GM19023 (cell line): ENCODE measurements at regions not wholly inside any gene's neighbourhood (a gene's known extent, or its start where the extent isn't known, plus 50 kb on each side); places are given as distances from the start of the nearest gene placed in this dataset.

ENCODE experiments used
- ATAC-seq: cut with Tn5 transposase; IDR thresholded peaks from one replicate; pipeline ENCODE4 v1.9.1; 2021; ENCODE audit warnings: mild to moderate bottlenecking, moderate library complexity; ENCODE audit not compliant: unreplicated experiment

DNA sequence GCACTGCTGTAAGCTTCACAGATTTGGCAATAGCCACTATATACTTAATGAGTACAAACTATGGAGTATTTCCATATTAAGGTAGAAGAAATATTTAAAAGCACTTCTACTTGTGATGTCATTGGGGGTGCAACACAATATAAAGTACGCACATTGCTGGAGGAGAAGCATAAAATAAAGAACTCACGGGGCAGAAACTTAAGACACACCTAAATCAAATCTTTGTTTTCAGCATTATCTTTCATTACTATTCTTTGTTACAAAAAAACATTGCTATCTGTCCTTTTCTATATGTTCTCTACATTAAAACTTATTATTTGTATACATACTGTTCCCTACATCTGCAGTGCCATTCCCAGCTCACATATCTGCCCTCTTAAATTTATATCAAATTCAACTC, 93.3 kb upstream of the VPREB1 start:
- no peak for ATAC-seq

DNA sequence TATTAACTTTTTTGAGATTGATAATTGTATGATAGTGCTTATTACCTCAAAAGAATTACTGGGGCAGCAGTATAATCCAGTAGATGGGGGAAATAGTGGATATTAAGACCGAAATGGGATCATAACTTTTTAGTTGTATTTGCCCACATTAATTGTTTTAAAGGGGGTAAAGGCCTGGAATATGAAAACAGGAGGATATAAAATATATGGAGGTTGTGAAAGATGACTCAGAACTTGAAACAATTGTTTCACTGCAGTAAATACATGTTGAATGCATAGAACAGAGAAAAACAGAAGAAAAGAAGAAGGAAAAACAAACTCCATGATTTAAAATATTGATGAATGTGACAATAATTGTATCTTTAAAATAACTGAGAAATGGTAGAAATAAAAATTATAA, 94.1 kb upstream of the VPREB1 start:
- no peak for ATAC-seq

DNA sequence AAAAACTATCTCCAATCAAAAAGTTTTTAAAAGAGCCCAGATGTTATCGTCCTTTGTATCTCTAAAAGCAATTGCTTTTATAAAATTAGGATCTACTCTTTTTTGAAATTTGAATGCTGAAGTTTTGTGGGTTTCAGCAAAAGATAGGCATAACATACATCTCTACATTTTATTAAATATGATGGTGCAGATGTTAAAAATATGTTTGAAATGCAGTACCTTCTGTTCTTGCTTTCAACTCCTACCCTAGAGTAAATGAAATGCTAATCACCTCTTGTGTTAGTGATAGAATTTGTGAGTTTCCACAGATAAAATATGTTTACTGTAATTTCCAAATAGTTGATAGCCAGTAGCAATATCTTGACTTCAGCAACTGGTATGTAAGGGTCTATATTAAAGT, 95.7 kb upstream of the VPREB1 start:
- no peak for ATAC-seq

DNA sequence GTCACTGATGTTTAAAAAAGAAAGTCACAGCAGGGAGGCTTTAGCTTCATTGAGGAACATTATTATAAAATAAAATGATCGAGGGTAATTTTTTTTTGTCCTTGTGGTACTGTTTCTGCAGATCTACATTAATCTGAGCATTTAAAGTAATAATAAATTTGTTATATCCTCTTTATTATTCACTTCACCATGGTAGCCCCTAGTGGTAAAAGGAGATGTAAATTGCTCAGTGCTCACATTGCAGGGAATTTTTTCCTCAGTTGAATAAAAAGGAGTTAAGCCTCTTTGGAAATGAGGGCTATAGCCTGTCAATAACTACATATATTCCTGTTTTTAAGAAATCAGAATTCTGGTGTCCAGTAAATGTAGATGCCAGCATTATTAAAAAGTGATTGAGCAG, 99.7 kb upstream of the VPREB1 start:
- no peak for ATAC-seq

DNA sequence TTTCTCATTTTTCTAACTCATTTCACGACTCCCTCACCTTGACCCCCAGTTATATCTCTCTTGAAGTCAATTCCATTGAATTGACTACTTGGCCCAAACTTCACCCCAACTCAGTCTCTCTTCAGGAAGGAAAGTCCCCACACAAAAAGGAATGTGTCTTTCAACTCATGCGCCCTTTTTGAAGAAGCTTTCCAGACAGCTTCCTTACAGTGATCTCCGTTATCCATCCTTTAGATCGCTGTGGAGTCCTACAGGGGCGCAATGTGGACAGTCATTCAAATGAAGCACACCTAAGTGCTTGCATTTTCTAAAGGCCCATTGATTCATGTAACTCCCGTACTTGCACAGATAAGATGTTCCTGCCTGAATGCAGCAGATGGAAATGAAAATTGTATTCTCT, 101.1 kb upstream of the VPREB1 start:
- ATAC-seq: no peak

DNA sequence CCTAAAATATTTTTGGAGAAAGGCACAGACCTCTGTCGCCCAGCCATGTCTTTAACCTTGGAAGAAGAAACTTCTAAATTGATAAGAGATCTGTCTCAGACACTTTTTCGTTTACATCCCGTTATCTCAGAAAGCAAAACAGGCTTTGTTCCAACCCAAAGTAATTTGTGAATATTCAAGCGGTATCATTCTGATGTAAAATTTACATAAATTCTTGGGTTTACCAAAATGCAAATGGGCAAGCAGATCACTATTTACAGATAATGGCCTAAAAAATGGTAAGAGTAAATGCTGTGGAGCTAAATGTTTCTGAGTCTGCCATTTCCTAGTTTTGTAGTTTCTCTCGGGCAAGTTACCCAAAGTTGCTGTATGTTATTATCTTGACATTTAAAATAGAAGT, 101.9 kb upstream of the VPREB1 start:
- ATAC-seq: no peak

DNA sequence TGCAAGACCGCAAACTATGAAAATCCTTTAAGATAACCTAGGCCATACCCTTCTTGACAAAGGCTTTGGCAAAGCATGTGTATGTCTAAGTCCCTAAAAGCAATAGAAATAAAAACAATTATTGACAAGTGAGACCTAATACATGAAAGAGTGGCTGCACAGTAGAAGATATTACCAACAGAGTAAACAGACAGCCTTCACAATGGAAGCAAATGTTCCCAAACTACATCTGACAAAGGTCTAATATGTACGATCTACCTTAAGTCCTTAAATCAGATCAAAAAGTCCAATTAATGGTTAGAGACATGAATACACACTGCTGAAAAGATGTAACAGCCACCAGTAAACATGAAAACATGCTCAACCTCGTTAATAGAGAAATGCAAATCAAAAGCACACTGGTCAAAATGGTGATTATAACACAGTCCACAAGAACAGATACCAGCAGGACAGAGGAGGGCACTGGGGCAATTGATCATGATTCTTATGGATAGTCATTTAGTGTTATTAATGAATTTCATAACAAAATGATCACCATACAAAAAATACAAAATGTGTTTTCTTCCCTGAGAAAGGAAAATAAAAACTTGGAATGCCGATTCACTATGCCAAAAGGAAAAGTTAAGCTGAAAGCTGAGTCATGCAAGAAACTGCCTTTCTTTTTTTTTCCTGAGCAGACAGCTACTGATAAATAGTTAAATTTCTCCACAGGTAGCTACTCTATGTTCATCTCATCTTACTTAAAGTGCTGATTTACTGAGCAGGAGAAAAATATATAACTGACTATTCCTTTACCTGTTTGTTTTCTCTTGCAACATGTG, 102.6 kb upstream of the VPREB1 start:
- no peak for ATAC-seq

DNA sequence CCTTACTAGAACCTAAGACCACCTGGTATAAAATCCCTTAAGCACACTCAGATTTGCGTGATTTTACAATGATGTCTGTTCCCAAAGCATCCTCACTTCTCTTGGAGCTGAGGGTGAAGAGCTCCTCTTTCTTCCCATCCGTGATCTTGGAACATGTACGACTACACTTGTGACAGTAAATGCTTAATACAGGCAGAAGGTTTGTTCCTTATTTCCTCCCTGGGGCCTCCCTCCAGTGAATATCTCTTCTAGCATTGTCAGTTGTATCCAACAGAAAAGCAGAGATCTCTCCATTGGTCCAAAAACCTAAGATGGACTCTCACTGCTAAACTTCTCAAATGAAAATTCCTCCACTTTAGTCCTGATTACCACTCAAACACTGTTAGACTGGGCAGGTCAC, 103.6 kb upstream of the VPREB1 start:
- no peak for ATAC-seq

DNA sequence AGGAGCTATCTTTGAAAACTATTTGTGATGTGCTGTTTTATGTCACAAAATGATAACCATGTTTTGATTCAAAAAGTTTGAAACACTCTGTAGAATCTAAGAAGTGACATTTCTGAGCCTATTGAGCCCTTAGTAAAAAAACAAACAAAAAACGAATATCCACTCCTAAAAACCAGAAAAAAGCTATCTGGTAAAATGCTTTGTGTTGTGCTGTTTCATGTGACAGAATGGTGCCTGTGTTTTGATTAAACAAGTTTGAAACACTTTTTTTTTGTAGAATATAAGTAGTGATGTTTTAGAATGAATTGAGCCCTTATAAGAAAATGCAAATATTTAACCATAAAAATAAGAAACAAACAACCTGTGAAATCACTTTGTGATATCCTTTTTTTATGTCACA, 105.2 kb upstream of the VPREB1 start:
- no peak for ATAC-seq

DNA sequence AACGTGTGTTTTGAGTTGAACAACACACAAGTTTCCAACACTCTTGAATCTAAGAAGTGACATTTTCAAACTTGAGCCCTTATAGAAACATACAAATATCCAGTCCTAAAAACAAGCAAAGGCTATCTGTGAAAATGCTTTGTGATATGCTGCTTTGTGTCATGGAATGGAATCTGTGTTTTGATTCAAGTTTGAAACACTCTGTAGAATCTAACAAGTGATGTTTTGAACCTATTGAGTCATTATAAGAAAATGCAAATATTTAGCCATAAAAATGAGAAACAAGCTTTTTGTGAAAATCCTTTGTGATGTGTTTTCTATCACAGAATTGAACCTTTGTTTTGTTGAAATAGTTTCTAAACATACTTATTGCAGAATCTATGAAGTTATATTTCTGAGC, 105.7 kb upstream of the VPREB1 start:
- no peak for ATAC-seq

DNA sequence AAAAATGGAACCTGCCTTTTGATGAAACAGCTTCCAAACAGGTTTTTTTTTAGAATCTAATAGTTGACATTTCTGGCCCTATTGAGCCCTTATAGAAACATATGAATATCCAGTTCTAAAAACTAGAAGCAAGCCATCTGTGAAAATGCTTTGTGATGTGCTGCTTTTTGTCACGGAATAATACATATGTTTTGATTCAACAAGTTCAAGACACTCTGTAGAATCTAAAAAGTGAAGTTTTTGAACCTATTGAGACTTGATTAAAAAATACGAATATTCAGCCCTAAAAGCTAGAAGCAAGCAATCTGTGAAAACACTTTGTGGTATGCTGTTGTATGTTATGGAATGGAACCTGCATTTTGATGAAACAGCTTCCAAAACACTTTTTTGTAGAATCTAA, 106.7 kb upstream of the VPREB1 start:
- ATAC-seq: no peak

DNA sequence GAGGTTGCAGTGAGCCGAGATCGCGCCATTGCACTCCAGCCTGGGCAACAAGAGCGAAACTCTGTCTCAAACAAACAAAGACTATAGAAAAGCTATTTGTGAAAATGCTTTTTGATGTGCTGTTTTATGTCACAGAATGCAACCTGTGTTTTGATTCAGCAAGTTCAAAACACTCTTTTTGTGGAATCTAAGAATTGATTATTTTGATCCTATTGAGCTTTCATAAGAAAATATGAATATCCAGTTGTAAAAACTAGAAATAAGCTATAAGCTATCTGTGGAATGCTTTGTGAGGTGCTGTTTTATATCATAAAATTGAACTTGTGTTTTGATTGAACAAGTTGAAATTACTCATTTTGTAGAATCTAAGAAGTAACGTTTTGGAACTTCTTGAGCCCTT, 110.7 kb upstream of the VPREB1 start:
- ATAC-seq: no peak

DNA sequence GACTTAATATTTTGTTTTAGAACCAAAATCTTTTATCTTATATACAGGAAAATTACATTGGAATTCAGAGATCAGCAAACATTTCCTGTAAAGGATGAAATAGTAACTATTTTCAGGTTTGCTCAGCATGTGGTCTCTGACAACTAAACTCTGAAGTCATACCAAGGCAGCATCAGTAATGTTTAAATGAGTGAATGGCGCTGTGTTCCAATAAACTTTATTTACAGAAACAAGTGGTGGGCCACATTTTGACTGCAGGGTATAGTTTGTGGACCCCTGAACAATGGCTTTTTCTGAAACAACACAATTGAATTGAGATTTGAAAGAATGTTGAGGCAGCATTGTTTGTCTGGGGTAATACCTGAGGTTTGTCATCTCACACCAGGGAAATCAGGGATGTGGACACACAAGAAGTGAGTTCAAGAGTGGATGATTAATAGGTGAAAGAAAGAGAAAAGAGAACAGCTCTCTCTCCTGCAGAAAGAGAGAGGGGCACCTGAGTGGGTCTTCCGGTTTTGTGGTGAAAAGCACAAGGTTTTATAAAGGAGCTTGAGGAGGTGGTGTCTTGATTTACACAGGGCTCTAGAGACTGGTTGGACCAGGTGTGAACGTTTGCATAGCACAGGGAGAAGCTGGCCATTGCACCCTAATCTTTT, 113.5 kb upstream of the VPREB1 start:
- no peak for ATAC-seq

DNA sequence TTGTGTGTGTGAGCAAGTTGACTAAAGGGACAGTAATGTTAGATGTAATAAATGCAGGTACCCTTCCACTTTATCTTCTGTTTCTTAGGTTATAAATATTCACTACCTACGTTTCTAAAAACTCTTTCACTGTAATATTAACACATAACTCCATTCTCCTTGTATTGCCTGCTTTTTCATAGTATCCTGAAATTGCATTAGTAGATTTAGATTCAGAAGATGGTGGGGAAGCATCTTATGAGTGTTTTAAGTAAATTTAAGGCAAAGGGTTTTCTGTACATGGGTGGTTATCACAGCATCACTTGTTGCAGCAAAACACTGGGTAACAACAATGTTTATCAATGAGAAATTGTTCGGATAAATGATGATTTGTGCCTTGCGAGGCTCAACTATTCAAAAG, 115.2 kb upstream of the VPREB1 start:
- no peak for ATAC-seq

DNA sequence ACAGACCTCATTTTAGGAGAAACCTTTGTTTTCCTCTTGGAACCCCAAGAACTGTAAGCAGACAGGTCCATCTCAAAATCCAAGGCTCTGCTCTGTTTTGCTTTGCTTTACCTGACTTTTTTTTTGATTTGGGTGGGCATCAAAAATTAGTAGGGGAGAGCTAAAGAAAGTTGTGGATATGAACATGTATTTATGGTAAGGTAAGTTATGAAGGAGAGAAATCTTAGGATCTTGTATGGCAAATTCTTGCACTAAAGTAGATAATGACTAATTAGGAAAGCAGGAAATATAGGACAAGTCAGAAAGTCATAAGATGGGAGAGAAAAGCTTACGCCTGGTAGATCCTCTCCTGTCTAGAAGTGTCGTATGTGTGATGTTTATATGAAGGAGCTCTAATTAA, 116.1 kb upstream of the VPREB1 start:
- no peak for ATAC-seq

DNA sequence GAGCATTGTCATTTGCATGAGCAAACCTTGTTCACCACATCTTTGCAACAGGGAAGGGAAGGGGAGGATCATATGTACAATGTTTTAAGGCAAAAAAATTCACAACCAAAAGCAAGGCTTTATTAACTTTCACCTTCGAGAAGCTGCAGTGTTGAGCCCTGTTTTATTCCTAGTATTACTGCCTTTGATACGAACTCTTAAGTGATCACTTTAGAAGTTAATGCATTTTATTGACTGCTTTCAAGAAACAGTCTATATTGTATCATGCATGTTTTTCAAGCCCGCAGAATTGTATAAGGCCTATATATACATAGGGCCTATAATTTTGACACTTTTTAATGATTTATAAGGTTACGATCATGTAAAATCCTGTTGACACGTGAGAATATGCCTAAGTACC, 117.5 kb upstream of the VPREB1 start:
- ATAC-seq: no peak

DNA sequence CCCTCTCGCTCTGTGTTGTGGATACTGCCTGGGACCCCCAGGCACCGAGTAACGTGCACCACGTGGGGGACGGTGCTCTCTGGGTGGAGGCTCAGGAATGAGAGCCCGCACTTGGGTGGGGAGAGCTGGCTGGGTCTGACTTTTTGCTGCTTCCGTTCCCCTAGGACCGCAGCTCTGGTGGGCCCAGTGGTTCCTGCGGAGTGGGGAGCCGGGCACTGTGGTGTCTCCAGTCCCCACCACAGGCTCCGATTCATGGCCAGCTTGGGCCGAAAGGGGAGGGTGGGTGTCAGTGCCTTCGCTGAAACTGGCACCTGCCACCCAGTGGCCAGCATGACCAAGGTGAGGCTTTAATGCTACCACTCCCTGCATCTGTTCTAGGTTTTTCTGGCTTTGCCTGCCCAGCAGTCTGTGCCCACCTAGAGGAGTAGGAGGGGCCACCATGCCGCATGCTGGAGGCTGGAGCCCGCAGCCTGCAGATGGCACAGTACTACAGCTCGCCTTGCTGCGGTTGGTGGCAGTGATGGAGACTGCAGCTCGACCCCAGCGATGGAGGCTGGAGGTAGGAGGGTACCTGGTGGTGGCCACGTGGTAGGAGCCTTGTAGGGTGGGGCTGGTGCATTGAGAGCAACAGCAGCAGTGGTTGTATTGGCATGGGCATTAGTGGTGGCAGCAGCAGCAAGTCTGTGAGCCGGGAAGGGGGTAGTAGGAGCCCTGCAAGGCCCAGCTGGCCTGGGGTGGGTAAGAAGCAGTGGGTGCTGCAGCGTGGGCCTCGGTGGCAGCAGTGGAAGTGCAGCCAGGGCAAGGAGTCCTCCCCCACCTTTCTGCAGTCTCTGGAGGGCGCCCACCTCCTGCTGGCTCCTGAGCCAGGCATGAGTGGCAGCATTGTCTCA, 118.8 kb upstream of the VPREB1 start:
- no peak for ATAC-seq

DNA sequence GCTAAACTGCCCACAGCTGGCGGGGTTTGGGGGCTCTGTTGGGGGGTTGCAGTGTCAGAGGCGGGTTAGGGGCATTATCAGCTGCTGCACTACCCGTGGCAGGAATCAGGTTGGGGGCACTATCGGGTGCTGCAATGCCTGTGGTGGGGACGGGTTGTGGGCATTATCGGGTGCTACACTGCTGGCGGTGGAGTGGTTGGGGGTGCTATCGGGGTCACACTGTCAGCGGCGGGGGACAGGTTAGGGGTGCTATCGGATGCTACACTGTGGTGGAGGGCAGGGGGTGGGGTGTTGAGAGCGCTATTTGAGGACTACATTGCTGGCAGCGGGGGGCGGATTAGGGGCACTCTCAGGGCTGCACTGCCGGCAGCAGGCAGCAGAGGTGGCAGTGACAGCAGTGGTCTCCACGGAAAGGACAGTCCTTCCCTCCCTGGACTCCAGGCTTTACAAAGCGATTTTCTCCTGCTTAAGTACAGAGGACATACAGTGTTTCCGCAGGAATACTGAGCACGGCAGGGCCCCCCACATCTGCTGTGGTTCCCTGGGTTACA, 119.5 kb upstream of the VPREB1 start:
- no peak for ATAC-seq

DNA sequence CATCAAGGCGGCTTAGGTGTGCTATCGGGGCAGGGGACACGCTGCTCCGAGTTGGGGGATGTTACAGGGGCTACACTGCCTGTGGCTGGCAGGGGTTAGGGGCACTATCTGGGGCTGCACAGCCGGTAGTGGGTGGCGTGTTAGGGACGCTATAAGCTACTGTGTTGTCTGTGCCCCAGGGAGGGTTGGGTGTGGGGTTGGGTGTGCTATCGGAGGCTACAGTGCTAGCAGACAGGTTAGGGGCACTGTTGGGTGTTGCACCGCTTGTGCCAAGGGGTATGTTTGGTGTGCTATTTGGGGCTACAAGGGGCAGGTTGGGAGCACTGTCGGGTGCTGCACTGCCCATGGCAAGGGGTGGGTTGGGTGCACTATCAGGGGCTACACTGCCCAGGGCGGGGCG, 120.2 kb upstream of the VPREB1 start:
- ATAC-seq: no peak

DNA sequence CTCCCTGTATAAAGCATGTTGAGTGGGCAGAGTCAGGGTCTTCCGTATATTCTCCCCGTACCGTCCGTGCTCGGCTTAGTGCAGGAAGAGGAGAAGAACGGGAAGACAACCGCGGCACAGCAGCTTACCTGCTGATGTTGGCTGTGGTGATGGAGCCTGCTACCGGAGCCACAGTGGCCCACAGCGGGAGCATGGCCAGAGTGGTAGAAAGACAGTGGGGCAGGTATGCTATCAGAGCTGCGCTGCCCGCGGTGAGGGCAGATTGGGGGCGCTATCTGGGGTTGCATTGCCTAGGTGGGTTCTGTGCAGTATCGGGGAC, 120.7 kb upstream of the VPREB1 start:
- no peak for ATAC-seq

DNA sequence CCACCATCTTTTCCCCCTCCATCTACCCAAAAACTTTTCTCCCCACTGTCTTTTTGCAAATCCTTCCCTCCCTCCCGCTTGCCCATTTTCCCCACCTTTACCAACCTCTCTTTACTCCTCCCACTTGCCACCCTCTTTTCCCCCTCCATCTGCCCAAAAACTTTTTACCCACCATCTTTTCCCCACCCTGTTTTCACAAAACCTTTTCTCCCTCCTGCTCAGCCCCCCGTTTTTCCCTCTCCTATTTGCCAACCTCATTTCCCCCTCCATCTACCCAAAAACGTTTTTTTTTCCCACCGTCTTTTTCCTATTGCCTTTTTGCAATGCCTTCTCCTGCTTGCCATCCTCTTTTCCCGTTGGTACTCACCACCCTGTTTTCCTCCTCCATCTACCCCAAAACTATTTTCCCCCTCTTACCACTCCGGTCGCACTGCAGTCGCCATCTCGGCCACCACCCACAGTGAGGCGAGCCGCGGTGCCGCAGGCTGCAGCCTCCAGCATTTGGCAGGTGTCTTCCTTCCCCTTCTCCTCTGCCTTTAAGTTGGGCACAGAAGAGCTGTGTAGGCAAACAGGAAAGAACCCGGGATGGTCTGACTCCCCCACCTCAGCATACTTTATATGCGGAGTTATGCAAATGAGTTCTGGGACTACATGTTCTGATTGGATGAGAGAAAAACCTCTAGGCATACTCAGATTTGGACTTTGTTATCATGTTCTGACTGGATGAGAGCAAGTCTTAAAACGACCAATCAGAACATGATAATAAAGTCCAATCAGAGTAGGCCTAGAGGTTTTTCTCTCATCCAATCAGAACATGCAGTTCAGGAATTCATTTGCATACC, 121.2 kb upstream of the VPREB1 start:
- ATAC-seq: no peak
